ENCODE measurements at regions not wholly inside any gene's neighbourhood (a gene's known extent, or its start where the extent isn't known, plus 50 kb on each side); places are given as distances from the start of the nearest gene placed in this dataset.

- intact Hi-C loops (cut with DNase I) = no loop called here
- H3K27ac ChIP-seq = no peak overlapping the region
- no peak for DNase-seq
- H3K4me3 ChIP-seq = no peak overlapping the region
- H3K27me3 ChIP-seq (ENCODE audit: low read depth) = peaks cover 3% of the 10 kb centered on the region
- no peak for ATAC-seq
- H3K9me3 ChIP-seq = no peaks in the 10 kb centered on the region
- no peaks in the 10 kb centered on the region for H3K36me3 ChIP-seq
- no peaks in the 10 kb centered on the region for H3K4me1 ChIP-seq
- TF ChIP-seq CTCF (IDR thresholded peaks at IDR 0.05) = no peak
Observed at GRCh38 chr19:31506102-31506501, 156.9 kb upstream of the TSHZ3 start.

GRCh38 chr19:31510635-31511034 is 161.4 kb upstream of the TSHZ3 start:
- no peak for TF ChIP-seq CTCF (IDR thresholded peaks at IDR 0.05)
- intact Hi-C loops (cut with DNase I) = no loop called here
- Histone ChIP-seq H3K4me3 (no peak overlapping the region), H3K27ac (no peak overlapping the region), H3K27me3 (ENCODE audit: low read depth) (peaks cover 3% of the 10 kb centered on the region), H3K4me1 (no peaks in the 10 kb centered on the region), H3K36me3 (no peaks in the 10 kb centered on the region), H3K9me3 (no peaks in the 10 kb centered on the region)
- ATAC-seq (no peak), DNase-seq (no peak)

- no peaks in the 10 kb centered on the region for H3K4me1 ChIP-seq
- no peak for DNase-seq
- ATAC-seq = no peak
- no peak overlapping the region for H3K4me3 ChIP-seq
- no peaks in the 10 kb centered on the region for H3K36me3 ChIP-seq
- H3K9me3 ChIP-seq = no peaks in the 10 kb centered on the region
- intact Hi-C loops (cut with DNase I) = no loop called here
- no peak overlapping the region for H3K27ac ChIP-seq
- TF ChIP-seq CTCF (IDR thresholded peaks at IDR 0.05) = no peak
- peaks cover 3% of the 10 kb centered on the region for H3K27me3 ChIP-seq (ENCODE audit: low read depth)
Observed at GRCh38 chr19:31511098-31511497, 161.9 kb upstream of the TSHZ3 start.

- Histone ChIP-seq H3K4me3 (no peak overlapping the region), H3K36me3 (no peaks in the 10 kb centered on the region), H3K27me3 (ENCODE audit: low read depth) (peaks cover 3% of the 10 kb centered on the region), H3K4me1 (no peaks in the 10 kb centered on the region), H3K9me3 (no peaks in the 10 kb centered on the region), H3K27ac (no peak overlapping the region)
- intact Hi-C loops (cut with DNase I) = no loop called here
- TF ChIP-seq CTCF (IDR thresholded peaks at IDR 0.05) = no peak
- DNase-seq (no peak), ATAC-seq (no peak)
Observed at GRCh38 chr19:31511696-31512095, 162.5 kb upstream of the TSHZ3 start.

GRCh38 chr19:31512181-31512970 is 163.1 kb upstream of the TSHZ3 start:
- ATAC-seq (no peak), DNase-seq (no peak)
- Histone ChIP-seq H3K36me3 (no peaks in the 10 kb centered on the region), H3K9me3 (no peaks in the 10 kb centered on the region), H3K4me1 (no peaks in the 10 kb centered on the region), H3K27ac (no peak overlapping the region), H3K4me3 (no peak overlapping the region), H3K27me3 (ENCODE audit: low read depth) (peaks cover 3% of the 10 kb centered on the region)
- TF ChIP-seq CTCF (IDR thresholded peaks at IDR 0.05) = no peak
- intact Hi-C loops (cut with DNase I) = no loop called here

Measured in lower lobe of right lung (tissue), 2 donors.